Naive thymus-derived CD4-positive, alpha-beta T cell (primary cell): ENCODE measurements at regions not wholly inside any gene's neighbourhood (a gene's known extent, or its start where the extent isn't known, plus 50 kb on each side); places are given as distances from the start of the nearest gene placed in this dataset.
"Not testable (repeated sequence)": the region's sequence is repeated elsewhere in the genome, so short reads cannot be mapped to it uniquely, and the experiment has no call there.

Experiments used
- ATAC-seq: fragments of 150-1000 bp; cut with Tn5 transposase; 2 replicates; pipeline ENCODE4 v1.10.0; 2021; ENCODE audit warnings: mild to moderate bottlenecking, moderate library complexity
- CTCF ChIA-PET: fragments of 350-600 bp; sonication (Branson Sonifier 250); formaldehyde crosslinking; loops from one replicate; lab custom pipeline; 2021; ENCODE audit warnings: antibody characterized with exemption; lab: Charles Lee
- POLR2A ChIA-PET: fragments of 350-600 bp; sonication (Branson Sonifier 250); formaldehyde crosslinking; loops from one replicate; lab custom pipeline; 2021; ENCODE audit warnings: antibody characterized with exemption, inconsistent platforms; lab: Charles Lee
- DNase-seq, 9 donors: peaks; one replicate each; pipeline versions ENCODE4 v3.0.0 to v3.0.0-alpha.2; 2020 to 2022; ENCODE audit warnings: mixed read lengths in 1 of 9
- H3K27ac ChIP-seq: one replicate; pipeline ENCODE4 v1.7.0; 2013; ENCODE audit warnings: mild to moderate bottlenecking, low read depth, low read length, moderate library complexity
- H3K27me3 ChIP-seq, 2 donors: one replicate each; pipeline ENCODE4 v1.7.0; 2013; ENCODE audit warnings: low read length in 2 of 2, mild to moderate bottlenecking in 2 of 2, moderate library complexity in 2 of 2; ENCODE audit not compliant: control insufficient read depth in 2 of 2, insufficient read depth in 2 of 2
- H3K36me3 ChIP-seq, 3 experiments: 1 replicate in 2 of 3; 2 replicates in 1 of 3; pipeline ENCODE4 v1.7.0; 2013; ENCODE audit warnings: low read length in 3 of 3, mild to moderate bottlenecking in 3 of 3, moderate library complexity in 1 of 3; ENCODE audit not compliant: insufficient read depth in 3 of 3, control insufficient read depth in 2 of 3
- H3K4me1 ChIP-seq, 2 donors: one replicate each; pipeline ENCODE4 v1.7.0; 2013; ENCODE audit warnings: low read length in 2 of 2, mild to moderate bottlenecking in 2 of 2, moderate library complexity in 1 of 2; ENCODE audit not compliant: control insufficient read depth in 2 of 2, insufficient read depth in 2 of 2
- H3K4me3 ChIP-seq: 2 replicates; pipeline ENCODE4 v1.7.0; 2013; ENCODE audit warnings: mild to moderate bottlenecking, low read length
- H3K9me3 ChIP-seq, 3 experiments: 1 replicate in 2 of 3; 2 replicates in 1 of 3; pipeline ENCODE4 v1.7.0; 2013; ENCODE audit warnings: low read length in 3 of 3; ENCODE audit not compliant: control insufficient read depth in 2 of 3
- H3K27ac Mint-ChIP-seq, 9 donors: one replicate each; pipeline ENCODE4 v1.8.0; 2020 to 2022; ENCODE audit warnings: mixed read lengths in 9 of 9, mild to moderate bottlenecking in 8 of 9, moderate library complexity in 5 of 9, inconsistent platforms in 2 of 9
- H3K27me3 Mint-ChIP-seq, 5 donors: one replicate each; pipeline ENCODE4 v1.8.0; 2021 to 2022; ENCODE audit warnings: mixed read lengths in 5 of 5, mild to moderate bottlenecking in 1 of 5
- H3K36me3 Mint-ChIP-seq, 5 donors: one replicate each; pipeline ENCODE4 v1.8.0; 2020 to 2022; ENCODE audit warnings: mixed read lengths in 5 of 5, mild to moderate bottlenecking in 3 of 5, inconsistent platforms in 1 of 5
- H3K4me1 Mint-ChIP-seq, 7 donors: one replicate each; pipeline ENCODE4 v1.8.0; 2020 to 2022; ENCODE audit warnings: mixed read lengths in 7 of 7, mild to moderate bottlenecking in 3 of 7, inconsistent platforms in 1 of 7
- H3K4me3 Mint-ChIP-seq, 10 donors: one replicate each; pipeline ENCODE4 v1.8.0; 2020 to 2022; ENCODE audit warnings: mild to moderate bottlenecking in 10 of 10, mixed read lengths in 10 of 10, moderate library complexity in 6 of 10, inconsistent platforms in 2 of 10
- H3K9me3 Mint-ChIP-seq, 11 donors: one replicate each; pipeline ENCODE4 v1.8.0; 2020 to 2022; ENCODE audit warnings: mixed read lengths in 11 of 11, mild to moderate bottlenecking in 4 of 11, inconsistent platforms in 1 of 11, moderate library complexity in 1 of 11
- intact Hi-C, 2 donors: fragments of 100-400 bp; cut with micrococcal nuclease; formaldehyde crosslinking; loops; one replicate each; pipeline ENCODE4 v1.15.1; 2023

DNA sequence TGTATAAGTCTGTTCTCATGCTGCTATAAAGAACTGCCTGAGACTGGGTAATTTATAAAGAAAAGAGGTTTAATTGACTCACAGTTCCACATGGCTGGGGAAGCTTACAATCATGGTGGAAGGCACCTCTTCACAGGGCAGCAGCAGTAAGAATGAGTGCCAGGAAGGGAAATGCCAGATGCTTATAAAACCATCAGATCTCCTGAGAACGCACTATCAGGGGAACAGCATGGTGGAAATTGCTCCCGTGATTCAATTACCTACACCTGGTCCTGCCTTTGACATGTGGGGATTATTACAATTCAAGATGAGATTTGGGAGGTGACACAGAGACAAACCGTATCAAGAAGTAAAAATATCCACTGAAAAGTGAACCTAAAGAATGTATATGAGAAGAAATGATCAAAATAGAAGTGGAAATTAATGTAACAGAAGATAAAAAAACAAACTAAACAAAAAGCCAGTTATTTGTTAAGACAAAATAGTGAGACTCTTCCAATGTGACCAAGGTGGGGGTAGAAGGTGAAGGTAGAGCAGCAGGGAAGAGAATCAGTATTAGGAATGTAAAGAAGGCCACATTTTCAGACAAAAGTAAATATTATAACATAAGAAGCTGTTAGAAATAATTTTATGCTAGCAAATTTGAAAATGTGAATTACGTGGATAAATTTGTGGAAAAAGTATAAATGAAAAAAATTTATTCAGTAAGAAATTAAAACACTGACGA lies 372.9 kb downstream of the NKX6-1 start:
- Histone ChIP-seq H3K27me3 (peaks cover 0 to 2% of the 10 kb centered on the region in 2 donors), H3K4me3 (no peak overlapping the region), H3K27ac (no peak overlapping the region), H3K9me3 (no peaks in the 10 kb centered on the region), H3K36me3 (no peaks in the 10 kb centered on the region), H3K4me1 (no peaks in the 10 kb centered on the region)
- intact Hi-C loops, result no loop called here
- Mint-ChIP-seq H3K4me3 (no peak overlapping the region), H3K27me3 (peaks cover 0 to 11% (median 4%) of the 10 kb centered on the region in 5 donors), H3K36me3 (no peaks in the 10 kb centered on the region), H3K4me1 (no peaks in the 10 kb centered on the region), H3K9me3 (peaks cover 0 to 6% (median 1%) of the 10 kb centered on the region in 11 donors), H3K27ac (no peak overlapping the region)
- ChIA-PET POLR2A (no interaction called here), CTCF (no interaction called here)
- ATAC-seq (no peak), DNase-seq (no peak)

DNA sequence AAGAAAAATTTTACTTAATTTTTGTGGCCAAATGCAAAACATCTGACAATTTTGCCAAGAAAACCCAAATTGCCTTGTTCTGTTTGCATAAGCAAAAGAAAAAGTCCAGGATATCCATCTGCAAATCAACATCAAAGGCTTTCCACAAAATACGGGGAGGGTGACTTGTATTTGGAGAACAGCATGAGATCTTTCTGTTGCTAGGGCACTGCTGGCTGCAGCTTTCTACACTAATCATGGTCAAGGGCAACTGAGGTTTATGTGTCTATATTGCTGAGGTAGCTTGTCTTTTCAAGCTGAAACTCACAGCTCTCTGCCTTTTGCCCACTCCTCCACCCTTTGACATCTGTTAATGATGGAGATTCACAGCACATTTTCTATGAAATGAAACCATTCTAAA lies 389.1 kb downstream of the NKX6-1 start:
- H3K27me3 ChIP-seq, result no peaks in the 10 kb centered on the region
- no peaks in the 10 kb centered on the region for H3K27me3 Mint-ChIP-seq
- no peaks in the 10 kb centered on the region for H3K4me1 ChIP-seq
- intact Hi-C loops, result no loop called here
- ATAC-seq (no peak), DNase-seq (no peak)
- no peaks in the 10 kb centered on the region for H3K36me3 ChIP-seq
- H3K36me3 Mint-ChIP-seq, result no peaks in the 10 kb centered on the region
- ChIA-PET POLR2A (no interaction called here), CTCF (no interaction called here)
- H3K27ac Mint-ChIP-seq, result no peak overlapping the region
- H3K9me3 ChIP-seq, result peaks cover 0 to 4% (median 0%) of the 10 kb centered on the region in 3 experiments
- H3K9me3 Mint-ChIP-seq, result peaks cover 0 to 12% (median 8%) of the 10 kb centered on the region in 11 donors
- H3K4me1 Mint-ChIP-seq, result no peaks in the 10 kb centered on the region
- no peak overlapping the region for H3K4me3 Mint-ChIP-seq
- no peak overlapping the region for H3K4me3 ChIP-seq
- H3K27ac ChIP-seq, result no peak overlapping the region

DNA sequence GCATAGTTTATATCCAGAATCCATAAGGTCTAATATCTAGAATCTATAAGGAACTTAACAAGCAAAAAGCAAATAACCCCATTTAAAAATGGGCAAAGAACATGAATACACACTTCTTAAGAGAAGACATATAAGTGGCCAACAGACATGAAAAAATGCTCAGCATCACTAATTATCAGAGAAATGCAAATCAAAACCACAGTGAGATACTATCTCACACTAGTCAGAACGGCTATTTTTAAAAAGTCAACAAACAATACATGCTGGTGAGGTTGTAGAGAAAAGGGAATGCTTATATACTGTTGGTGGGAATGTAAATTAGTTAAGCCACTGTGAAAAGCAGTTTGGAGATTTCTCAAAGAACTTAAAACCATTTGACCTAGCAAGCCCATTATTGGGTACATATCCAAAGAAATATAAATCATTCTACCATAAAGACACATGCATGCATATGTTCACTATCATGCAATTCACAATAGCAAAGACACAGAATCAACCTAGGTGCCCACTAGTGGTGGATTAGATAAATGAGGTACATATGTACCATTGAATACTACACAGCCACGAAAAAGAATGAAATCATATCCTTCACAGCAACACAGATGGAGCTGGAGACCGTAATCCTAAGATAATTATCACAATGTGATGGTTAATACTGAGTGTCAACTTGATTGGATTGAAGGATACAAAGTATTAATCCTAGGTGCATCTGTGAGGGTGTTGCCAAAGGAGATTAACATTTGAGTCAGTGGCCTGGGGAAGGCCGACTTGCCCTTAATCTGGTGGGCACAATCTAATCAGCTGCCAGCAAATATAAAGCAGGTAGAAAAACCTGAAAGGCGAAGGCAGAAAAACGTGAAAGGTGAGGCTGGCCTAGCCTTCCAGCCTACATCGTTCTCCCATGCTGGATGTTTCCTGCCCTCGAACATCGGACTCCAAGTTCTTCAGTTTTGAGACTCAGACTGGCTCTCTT lies 397.2 kb downstream of the NKX6-1 start:
- ATAC-seq, H3K4me3 Mint-ChIP-seq, H3K9me3 ChIP-seq, H3K36me3 ChIP-seq, H3K36me3 Mint-ChIP-seq, H3K27ac Mint-ChIP-seq, H3K4me1 ChIP-seq, H3K9me3 Mint-ChIP-seq, intact Hi-C loops, H3K27ac ChIP-seq, POLR2A ChIA-PET, CTCF ChIA-PET, H3K27me3 ChIP-seq, H3K4me1 Mint-ChIP-seq, H3K27me3 Mint-ChIP-seq, H3K4me3 ChIP-seq, DNase-seq: not testable (repeated sequence)

DNA sequence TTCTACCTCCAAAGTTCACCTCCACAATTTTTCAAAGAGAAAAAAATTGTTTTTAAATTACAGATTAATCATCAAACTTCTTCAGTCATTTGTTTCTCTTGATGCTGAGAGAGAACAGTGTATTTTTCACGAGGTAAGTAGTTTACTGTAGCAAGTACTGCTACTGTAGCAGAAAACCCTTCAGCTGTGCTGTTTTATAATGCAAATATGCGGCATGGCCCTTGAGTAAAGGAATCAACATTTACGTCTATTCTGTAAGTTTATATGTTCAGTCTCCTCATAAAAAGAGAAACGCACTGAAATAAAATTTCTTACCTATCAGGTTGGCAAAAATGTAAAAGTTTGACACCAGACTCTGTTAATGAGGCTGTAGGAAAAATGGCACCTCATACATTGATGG lies 399.0 kb downstream of the NKX6-1 start:
- H3K27ac Mint-ChIP-seq, result no peak overlapping the region
- H3K9me3 ChIP-seq, result no peaks in the 10 kb centered on the region
- H3K4me1 Mint-ChIP-seq, result no peaks in the 10 kb centered on the region
- no peaks in the 10 kb centered on the region for H3K4me1 ChIP-seq
- H3K27me3 ChIP-seq, result no peaks in the 10 kb centered on the region
- no peak for DNase-seq
- peaks cover 0 to 8% (median 0%) of the 10 kb centered on the region in 11 donors for H3K9me3 Mint-ChIP-seq
- intact Hi-C loops, result no loop called here
- no peak overlapping the region for H3K27ac ChIP-seq
- no peaks in the 10 kb centered on the region for H3K36me3 ChIP-seq
- POLR2A ChIA-PET, result interaction anchor here (0.6 kb wide), 1 partner anchor 70 kb away, joined by 3 read pairs; no protein-coding TSS in a partner anchor
- no peaks in the 10 kb centered on the region for H3K36me3 Mint-ChIP-seq
- H3K4me3 Mint-ChIP-seq, result no peak overlapping the region
- no peak overlapping the region for H3K4me3 ChIP-seq
- no peak for ATAC-seq
- H3K27me3 Mint-ChIP-seq, result peaks cover 0 to 5% (median 0%) of the 10 kb centered on the region in 5 donors
- CTCF ChIA-PET, result no interaction called here

- no peak for DNase-seq
- Histone ChIP-seq H3K4me1 (no peaks in the 10 kb centered on the region), H3K27ac (no peak overlapping the region), H3K9me3 (no peaks in the 10 kb centered on the region), H3K4me3 (no peak overlapping the region), H3K36me3 (no peaks in the 10 kb centered on the region), H3K27me3 (no peaks in the 10 kb centered on the region)
- CTCF ChIA-PET, result no interaction called here
- POLR2A ChIA-PET, result interaction anchor here (0.6 kb wide), 1 partner anchor 71 kb away, joined by 3 read pairs; no protein-coding TSS in a partner anchor
- Mint-ChIP-seq H3K36me3 (no peaks in the 10 kb centered on the region), H3K27me3 (peaks cover 0 to 5% (median 0%) of the 10 kb centered on the region in 5 donors), H3K4me3 (no peak overlapping the region), H3K27ac (no peak overlapping the region), H3K9me3 (peaks cover 0 to 8% (median 0%) of the 10 kb centered on the region in 11 donors), H3K4me1 (no peaks in the 10 kb centered on the region)
- intact Hi-C loops, result no loop called here
- no peak for ATAC-seq
Observed at GRCh38 chr4:84099599-84099998, 399.5 kb downstream of the NKX6-1 start.

DNA sequence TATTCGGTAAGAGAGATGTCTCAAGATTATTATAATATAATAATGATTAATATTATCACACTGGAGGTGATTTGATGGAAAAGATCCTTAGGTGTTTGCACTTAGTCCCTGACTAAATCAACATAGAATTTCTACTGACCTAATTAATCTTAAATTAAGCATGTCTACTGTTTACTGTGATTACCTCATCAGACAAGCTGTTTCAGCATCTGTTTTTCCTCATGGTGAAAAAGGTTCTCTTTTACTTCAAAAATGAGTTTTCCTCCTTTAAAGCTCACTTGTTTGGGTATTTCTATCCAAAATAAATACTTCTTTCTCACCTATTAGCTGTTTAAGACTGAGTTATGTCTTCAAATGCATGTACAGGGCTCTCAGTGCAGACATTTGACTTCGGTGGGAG lies 407.8 kb downstream of the NKX6-1 start:
- H3K4me1 ChIP-seq, result no peaks in the 10 kb centered on the region
- no peak overlapping the region for H3K4me3 Mint-ChIP-seq
- intact Hi-C loops, result no loop called here
- H3K36me3 ChIP-seq, result no peaks in the 10 kb centered on the region
- ATAC-seq (no peak), DNase-seq (no peak)
- H3K4me1 Mint-ChIP-seq, result no peaks in the 10 kb centered on the region
- peaks cover 0 to 4% (median 0%) of the 10 kb centered on the region in 5 donors for H3K27me3 Mint-ChIP-seq
- no peak overlapping the region for H3K27ac ChIP-seq
- POLR2A ChIA-PET, result no interaction called here
- H3K4me3 ChIP-seq, result no peak overlapping the region
- peaks cover 0 to 4% (median 0%) of the 10 kb centered on the region in 11 donors for H3K9me3 Mint-ChIP-seq
- H3K27ac Mint-ChIP-seq, result no peak overlapping the region
- H3K9me3 ChIP-seq, result no peaks in the 10 kb centered on the region
- CTCF ChIA-PET, result no interaction called here
- H3K27me3 ChIP-seq, result no peaks in the 10 kb centered on the region
- H3K36me3 Mint-ChIP-seq, result no peaks in the 10 kb centered on the region
